K562 (cell line): ENCODE measurements at regions not wholly inside any gene's neighbourhood (a gene's known extent, or its start where the extent isn't known, plus 50 kb on each side); places are given as distances from the start of the nearest gene placed in this dataset.

Source experiments
- ATAC-seq: fragments of 200-7000 bp; cut with Tn5 transposase; 3 replicates; pipeline ENCODE4 v1.9.1; 2020; ENCODE audit warnings: moderate library complexity
- BruUV-seq: library from RNA; stranded (reverse); fragments of 400-500 nt; replicated peaks from 2 replicates; lab custom pipeline; 2021; lab: Mats Ljungman, UMichigan
- CTCF ChIA-PET: fragments of 300-600 bp; formaldehyde crosslinking; extraction: SDS; loops from one replicate; lab custom pipeline; 2021; ENCODE audit warnings: low intra/inter-chr PET ratio; lab: Yijun Ruan, JAX
- POLR2A ChIA-PET: fragments of 300-600, 350-650 bp; sonication (Branson Sonifier 250); formaldehyde crosslinking; extraction: SDS; loops from one replicate; lab custom pipeline; 2021; ENCODE audit warnings: antibody characterized with exemption, inconsistent platforms; lab: Yijun Ruan, JAX
- DNase-seq, 4 experiments: peaks; one replicate each; pipeline versions ENCODE4 v3.0.0 to v3.0.0-alpha.2; 2011 to 2018; ENCODE audit warnings: low spot score in 3 of 4, mixed read lengths in 3 of 4; ENCODE audit errors: extremely low read depth in 1 of 4
- FAIRE-seq: peaks from 2 replicates; lab custom pipeline; 2011; peaks lifted over from hg19 to GRCh38; lab: Jason Lieb, UNC
- H2AFZ ChIP-seq: 2 replicates; pipeline ENCODE4 v1.6.0; 2011; ENCODE audit warnings: low read depth, low read length, control low read depth, inconsistent platforms
- H3K27ac ChIP-seq: fragments of 200-600 bp; 3 replicates; pipeline ENCODE4 v1.8.0; 2011; ENCODE audit warnings: low read depth, mild to moderate bottlenecking, control low read depth, inconsistent platforms, low read length, moderate library complexity, mixed read lengths; ENCODE audit errors: extremely low read depth
- H3K27me3 ChIP-seq, 2 experiments: fragments of 300-600 bp in 1 of 2; 2 replicates in 1 of 2; 3 replicates in 1 of 2; pipeline versions ENCODE4 v1.6.0 to v1.8.0; 2011; ENCODE audit warnings: inconsistent platforms in 2 of 2, low read length in 2 of 2, mild to moderate bottlenecking in 1 of 2, mixed read lengths in 1 of 2, moderate library complexity in 1 of 2; ENCODE audit not compliant: control insufficient read depth in 2 of 2, insufficient read depth in 2 of 2
- H3K36me3 ChIP-seq: fragments of 300-600 bp; 3 replicates; pipeline ENCODE4 v1.8.0; 2011; ENCODE audit warnings: mild to moderate bottlenecking, low read length, inconsistent platforms; ENCODE audit not compliant: control insufficient read depth, insufficient read depth
- H3K4me1 ChIP-seq, 2 experiments: fragments of 200-600 bp in 1 of 2; replicated peaks in 1 of 2; 2 replicates in 1 of 2; 3 replicates in 1 of 2; pipeline versions ENCODE4 v1.5.1 to v1.8.0; 2011; ENCODE audit warnings: inconsistent platforms in 2 of 2, low read length in 2 of 2, mild to moderate bottlenecking in 1 of 2, mixed read lengths in 1 of 2, moderate library complexity in 1 of 2; ENCODE audit not compliant: control insufficient read depth in 2 of 2, insufficient read depth in 2 of 2
- H3K4me2 ChIP-seq: 2 replicates; pipeline ENCODE4 v1.6.1; 2011; ENCODE audit warnings: low read length, control low read depth, inconsistent platforms, mixed read lengths; ENCODE audit not compliant: insufficient read depth
- H3K4me3 ChIP-seq: fragments of 200-600 bp; sonication (generic), shearing (Covaris generic); 2 replicates; pipeline ENCODE4 v1.5.1; 2016; ENCODE audit warnings: control low read depth, inconsistent platforms
- H3K79me2 ChIP-seq: fragments of 200-600 bp; 3 replicates; pipeline ENCODE4 v1.8.0; 2011; ENCODE audit warnings: low read length, inconsistent platforms; ENCODE audit not compliant: control insufficient read depth, insufficient read depth
- H3K9ac ChIP-seq, 2 experiments: 2 replicates each; pipeline versions ENCODE4 v1.6.0 to v1.6.1; 2011; ENCODE audit warnings: low read depth in 2 of 2, low read length in 2 of 2, control low read depth in 1 of 2, inconsistent platforms in 1 of 2, mild to moderate bottlenecking in 1 of 2, mixed read lengths in 1 of 2; ENCODE audit not compliant: insufficient read depth in 1 of 2
- H3K9me1 ChIP-seq: one replicate; pipeline ENCODE4 v1.6.0; 2011; ENCODE audit warnings: inconsistent platforms, mild to moderate bottlenecking, low read length, moderate library complexity; ENCODE audit not compliant: control insufficient read depth, insufficient read depth
- H3K9me3 ChIP-seq: replicated peaks from 2 replicates; pipeline ENCODE4 v1.5.1; 2011; ENCODE audit warnings: low read depth, low read length, inconsistent platforms; ENCODE audit not compliant: control insufficient read depth, insufficient read depth
- H4K20me1 ChIP-seq: replicated peaks from 2 replicates; pipeline ENCODE4 v1.6.1; 2011; ENCODE audit warnings: low read length, inconsistent platforms, mixed read lengths; ENCODE audit not compliant: control insufficient read depth, insufficient read depth
- HDAC6 ChIP-seq: IDR thresholded peaks from 2 replicates; pipeline ENCODE4 v1.6.1; 2012; ENCODE audit warnings: low read depth, mild to moderate bottlenecking, control low read depth, inconsistent platforms, low read length, moderate library complexity
- PTTG1 ChIP-seq: fragments of 450-650 bp; IDR thresholded peaks from 2 replicates; pipeline ENCODE4 v1.6.1; 2016; ENCODE audit warnings: low read depth, mild to moderate bottlenecking, missing genetic modification characterization, missing compliant biosample characterization
- RBM22 ChIP-seq: fragments of 200-400 bp; formaldehyde crosslinking; IDR thresholded peaks from 2 replicates; pipeline ENCODE4 v1.6.1; 2018; ENCODE audit warnings: low read length, low read depth; ENCODE audit not compliant: poor library complexity, severe bottlenecking
- SRSF7 ChIP-seq: fragments of 200-400 bp; formaldehyde crosslinking; optimal IDR thresholded peaks from 2 replicates; pipeline ENCODE3; 2017; ENCODE audit warnings: mild to moderate bottlenecking, low read depth, low read length
- ZBTB49 ChIP-seq: sonication (generic); formaldehyde crosslinking; IDR thresholded peaks from 2 replicates; pipeline ENCODE4 v1.8.0; 2022; ENCODE audit warnings: missing genetic modification reagents, mild to moderate bottlenecking, borderline replicate concordance
- WGBS: fragments of 100-300 bp; shearing (Covaris generic); methylation state at CpG from one replicate; pipeline ENCODE4 v1.1.6; 2016; ENCODE audit warnings: low coverage, mixed read lengths; ENCODE audit not compliant: insufficient coverage; ENCODE audit errors: missing lambda C conversion rate; 5-methylcytosine and 5-hydroxymethylcytosine counted together
- in situ Hi-C: fragments of 300-500 bp; cut with MboI; formaldehyde crosslinking; loops from 4 replicates; pipeline ENCODE4 v1.15.0; 2018; ENCODE audit warnings: inconsistent platforms, mixed read lengths
- intact Hi-C: fragments of 100-400 bp; cut with micrococcal nuclease; formaldehyde crosslinking; loops from 2 replicates; pipeline ENCODE4 v1.14.2; 2022

- ChIA-PET POLR2A (no interaction called here), CTCF (no interaction called here)
- H3K36me3 ChIP-seq: no peaks in the 10 kb centered on the region
- H3K27ac ChIP-seq: no peak overlapping the region
- TF ChIP-seq SRSF7 (no peak), RBM22 (no peak), ZBTB49 (CRISPR knock-in tag) (no peak), PTTG1 (tag) (no peak), HDAC6 (no peak)
- DNase-seq: no peak
- no peaks in the 10 kb centered on the region for H3K9me1 ChIP-seq
- 0% methylated on average over 1 of the region's 1 CpG for WGBS
- H3K79me2 ChIP-seq: no peaks in the 10 kb centered on the region
- intact Hi-C loops (no loop called here), in situ Hi-C loops (no loop called here)
- BruUV-seq: no TSS peak
- H3K27me3 ChIP-seq: no peaks in the 10 kb centered on the region
- no peaks in the 10 kb centered on the region for H4K20me1 ChIP-seq
- H3K4me3 ChIP-seq: no peak overlapping the region
- H3K4me2 ChIP-seq: no peak overlapping the region
- no peak overlapping the region for H2AFZ ChIP-seq
- no peaks in the 10 kb centered on the region for H3K9me3 ChIP-seq
- FAIRE-seq: no peak
- no peak overlapping the region for H3K9ac ChIP-seq
- H3K4me1 ChIP-seq: no peaks in the 10 kb centered on the region
- ATAC-seq: no peak
Measured at GRCh38 chr6:98747273-98747672, 87.1 kb upstream of the POU3F2 start.
